Transverse colon (tissue), 4 donors: ENCODE measurements at regions not wholly inside any gene's neighbourhood (a gene's known extent, or its start where the extent isn't known, plus 50 kb on each side); places are given as distances from the start of the nearest gene placed in this dataset.

ENCODE experiments used
- DNase-seq: peaks from one replicate; pipeline ENCODE4 v3.0.0-alpha.2; 2019
- H3K27ac ChIP-seq, 4 donors: fragments of 200-600 bp; sonication (generic); 2 replicates each; pipeline ENCODE4 v1.5.1; 2016 to 2018; ENCODE audit warnings: inconsistent platforms in 4 of 4
- H3K27me3 ChIP-seq: fragments of 200-600 bp; sonication (generic); 2 replicates; pipeline ENCODE4 v1.5.1; 2017; ENCODE audit warnings: inconsistent platforms
- H3K36me3 ChIP-seq, 4 donors: fragments of 200-600 bp; sonication (generic); 2 replicates each; pipeline ENCODE4 v1.5.1; 2017 to 2019; ENCODE audit warnings: inconsistent platforms in 4 of 4
- H3K4me1 ChIP-seq, 4 donors: fragments of 200-600 bp; sonication (generic); 2 replicates each; pipeline ENCODE4 v1.5.1; 2017 to 2020; ENCODE audit warnings: inconsistent platforms in 4 of 4
- H3K4me3 ChIP-seq, 4 donors: fragments of 200-600 bp; sonication (generic); 1 replicate in 1 of 4; 2 replicates in 3 of 4; pipeline versions ENCODE4 v1.5.1 to v1.6.1; 2017 to 2019; ENCODE audit warnings: inconsistent platforms in 4 of 4
- H3K9me3 ChIP-seq, 2 donors: fragments of 200-600 bp; sonication (generic); 2 replicates each; pipeline ENCODE4 v1.5.1; 2017 to 2019; ENCODE audit warnings: inconsistent platforms in 2 of 2
- CTCF ChIP-seq, 5 experiments: fragments of 200-600 bp in 3 of 5; fragments of 450-650 bp in 2 of 5; sonication (generic) in 3 of 5; IDR thresholded peaks; 1 replicate in 2 of 5; 2 replicates in 3 of 5; pipeline ENCODE4 v1.5.1; 2016 to 2017; ENCODE audit warnings: antibody characterized with exemption in 5 of 5, inconsistent platforms in 3 of 5, mild to moderate bottlenecking in 2 of 5, moderate library complexity in 1 of 5
- EP300 ChIP-seq: sonication (generic); formaldehyde crosslinking; IDR thresholded peaks from one replicate; pipeline ENCODE4 v1.6.1; 2017; ENCODE audit warnings: antibody characterized with exemption, low read depth
- POLR2A ChIP-seq: fragments of 450-650 bp; IDR thresholded peaks from one replicate; pipeline ENCODE4 v1.6.1; 2016; ENCODE audit warnings: antibody characterized with exemption, mild to moderate bottlenecking, moderate library complexity
- POLR2AphosphoS5 ChIP-seq, 3 donors: sonication (generic); formaldehyde crosslinking; IDR thresholded peaks; one replicate each; pipeline ENCODE4 v1.6.1; 2016; ENCODE audit warnings: antibody characterized with exemption in 3 of 3
- WGBS, 2 donors: methylation state at CpG; one replicate each; pipeline ENCODE4 v1.1.5; 2018; ENCODE audit warnings: low coverage in 1 of 2; 5-methylcytosine and 5-hydroxymethylcytosine counted together
- in situ Hi-C, 4 donors: fragments of 200-750 bp; cut with MboI; loops; one replicate each; pipeline versions ENCODE4 v1.15.0 to v1.15.1; 2017; ENCODE audit warnings: low sequenced_read_pairs in 3 of 4, low pct_ligation_motif_present in 1 of 4, low pct_unique_long_range_greater_than_20kb in 1 of 4
- intact Hi-C: fragments of 100-400 bp; cut with DNase I; formaldehyde crosslinking; loops from one replicate; pipeline ENCODE4 v1.15.1; 2023; ENCODE audit warnings: low total_unique reads

- WGBS, 2 donors, result 66 to 74% methylated on average over 3 to 6 of the region's 6 CpGs
- H3K4me3 ChIP-seq, result no peak overlapping the region
- no peaks in the 10 kb centered on the region for H3K36me3 ChIP-seq
- no peak for DNase-seq
- H3K27me3 ChIP-seq, result no peaks in the 10 kb centered on the region
- H3K27ac ChIP-seq, result no peak overlapping the region
- H3K9me3 ChIP-seq, result no peaks in the 10 kb centered on the region
- in situ Hi-C loops, result no loop called here
- intact Hi-C loops, result no loop called here
- no peaks in the 10 kb centered on the region for H3K4me1 ChIP-seq
- TF ChIP-seq POLR2AphosphoS5 (IDR thresholded peaks at IDR 0.05) (no peak), POLR2A (no peak), EP300 (no peak), CTCF (IDR thresholded peaks at IDR 0.05) (no peak)
These were observed 306.0 kb downstream of the BUD13 start for GRCh38 chr11:116466801-116467200.

GRCh38 chr11:116466191-116466590 is 306.6 kb downstream of the BUD13 start:
- H3K9me3 ChIP-seq, result no peaks in the 10 kb centered on the region
- 83 to 90% methylated on average over 3 to 6 of the region's 6 CpGs for WGBS, 2 donors
- H3K27ac ChIP-seq, result no peak overlapping the region
- peaks cover 0 to under 1% (median 0%) of the 10 kb centered on the region in 4 donors for H3K4me1 ChIP-seq
- intact Hi-C loops, result no loop called here
- in situ Hi-C loops, result no loop called here
- H3K36me3 ChIP-seq, result no peaks in the 10 kb centered on the region
- TF ChIP-seq POLR2A (no peak), POLR2AphosphoS5 (IDR thresholded peaks at IDR 0.05) (no peak), EP300 (no peak), CTCF (IDR thresholded peaks at IDR 0.05) (no peak)
- H3K27me3 ChIP-seq, result no peaks in the 10 kb centered on the region
- no peak overlapping the region for H3K4me3 ChIP-seq
- DNase-seq, result no peak

GRCh38 chr11:116465056-116465455 is 307.7 kb downstream of the BUD13 start:
- H3K27me3 ChIP-seq, result no peaks in the 10 kb centered on the region
- H3K27ac ChIP-seq, result no peak overlapping the region
- in situ Hi-C loops (no loop called here), intact Hi-C loops (no loop called here)
- no peak for DNase-seq
- no peak for TF ChIP-seq EP300
- TF ChIP-seq POLR2AphosphoS5 (IDR thresholded peaks at IDR 0.05), result no peak
- no peak for TF ChIP-seq CTCF (IDR thresholded peaks at IDR 0.05)
- no peak for TF ChIP-seq POLR2A
- 66 to 74% methylated on average over 3 to 4 of the region's 4 CpGs for WGBS, 2 donors
- H3K4me1 ChIP-seq, result peaks cover 4 to 12% (median 11%) of the 10 kb centered on the region in 4 donors
- no peaks in the 10 kb centered on the region for H3K9me3 ChIP-seq
- no peak overlapping the region for H3K4me3 ChIP-seq
- H3K36me3 ChIP-seq, result no peaks in the 10 kb centered on the region

- no peaks in the 10 kb centered on the region for H3K9me3 ChIP-seq
- H3K27me3 ChIP-seq, result no peaks in the 10 kb centered on the region
- no peak overlapping the region for H3K4me3 ChIP-seq
- H3K36me3 ChIP-seq, result no peaks in the 10 kb centered on the region
- peaks cover 15 to 39% (median 23%) of the 10 kb centered on the region in 4 donors for H3K4me1 ChIP-seq
- H3K27ac ChIP-seq, result no peak overlapping the region
- DNase-seq, result no peak
- TF ChIP-seq CTCF (IDR thresholded peaks at IDR 0.05) (no peak), POLR2A (no peak), EP300 (no peak), POLR2AphosphoS5 (IDR thresholded peaks at IDR 0.05) (no peak)
- intact Hi-C loops (no loop called here), in situ Hi-C loops (no loop called here)
- 38% methylated on average over 2 of the region's 2 CpGs; no CpG with 5 or more reads in 1 of the 2 donors for WGBS, 2 donors
These were observed 311.0 kb downstream of the BUD13 start for GRCh38 chr11:116461789-116462188.
